Trophoblast cell (in vitro differentiated cells and primary cell): ENCODE measurements at regions not wholly inside any gene's neighbourhood (a gene's known extent, or its start where the extent isn't known, plus 50 kb on each side); places are given as distances from the start of the nearest gene placed in this dataset.

Source experiments
- DNase-seq, 2 donors: peaks; one replicate each; pipeline ENCODE4 v3.0.0-alpha.2; 2016
- H2AFZ ChIP-seq: 2 replicates; pipeline ENCODE4 v1.6.1; 2013; ENCODE audit warnings: low read length, moderate library complexity, mild to moderate bottlenecking; ENCODE audit not compliant: insufficient read depth, poor library complexity
- H2AK5ac ChIP-seq: 2 replicates; pipeline ENCODE4 v1.6.1; 2013; ENCODE audit warnings: mild to moderate bottlenecking, low read length
- H2BK120ac ChIP-seq: 2 replicates; pipeline ENCODE4 v1.6.1; 2013; ENCODE audit warnings: low read length, mild to moderate bottlenecking, moderate library complexity; ENCODE audit not compliant: insufficient read depth, poor library complexity
- H2BK12ac ChIP-seq: 2 replicates; pipeline ENCODE4 v1.6.1; 2013; ENCODE audit warnings: mild to moderate bottlenecking, low read length, moderate library complexity
- H2BK5ac ChIP-seq: 2 replicates; pipeline ENCODE4 v1.6.1; 2013; ENCODE audit warnings: low read length, low read depth, moderate library complexity, mild to moderate bottlenecking; ENCODE audit not compliant: poor library complexity
- H3K14ac ChIP-seq: 2 replicates; pipeline ENCODE4 v1.6.1; 2013; ENCODE audit warnings: mild to moderate bottlenecking, low read length
- H3K18ac ChIP-seq: 2 replicates; pipeline ENCODE4 v1.6.1; 2013; ENCODE audit warnings: mild to moderate bottlenecking, low read length
- H3K23ac ChIP-seq: 2 replicates; pipeline ENCODE4 v1.6.1; 2013; ENCODE audit warnings: low read length
- H3K27ac ChIP-seq: 2 replicates; pipeline ENCODE4 v1.5.1; 2013; ENCODE audit warnings: low read depth, mild to moderate bottlenecking, inconsistent platforms, low read length, moderate library complexity
- H3K27me3 ChIP-seq: 2 replicates; pipeline ENCODE4 v1.6.1; 2013; ENCODE audit warnings: inconsistent platforms, mild to moderate bottlenecking, low read length, moderate library complexity; ENCODE audit not compliant: insufficient read depth
- H3K36me3 ChIP-seq, 2 experiments: 1 replicate in 1 of 2; 2 replicates in 1 of 2; pipeline ENCODE4 v1.6.1; 2013; ENCODE audit warnings: low read length in 2 of 2, mild to moderate bottlenecking in 2 of 2, moderate library complexity in 1 of 2; ENCODE audit not compliant: insufficient read depth in 2 of 2, control insufficient read depth in 1 of 2
- H3K4ac ChIP-seq: 2 replicates; pipeline ENCODE4 v1.6.1; 2013; ENCODE audit warnings: low read depth, mild to moderate bottlenecking, low read length, moderate library complexity
- H3K4me1 ChIP-seq, 2 experiments: 1 replicate in 1 of 2; 2 replicates in 1 of 2; pipeline ENCODE4 v1.6.1; 2013; ENCODE audit warnings: low read length in 2 of 2, mild to moderate bottlenecking in 2 of 2, moderate library complexity in 1 of 2; ENCODE audit not compliant: insufficient read depth in 2 of 2, control insufficient read depth in 1 of 2
- H3K4me2 ChIP-seq: 2 replicates; pipeline ENCODE4 v1.6.1; 2013; ENCODE audit warnings: inconsistent platforms, mild to moderate bottlenecking, low read length, moderate library complexity
- H3K4me3 ChIP-seq: 2 replicates; pipeline ENCODE4 v1.5.1; 2013; ENCODE audit warnings: mild to moderate bottlenecking, low read depth, low read length, inconsistent platforms
- H3K79me1 ChIP-seq: one replicate; pipeline ENCODE4 v1.6.1; 2013; ENCODE audit warnings: low read length
- H3K79me2 ChIP-seq: 2 replicates; pipeline ENCODE4 v1.6.1; 2013; ENCODE audit warnings: low read length, mild to moderate bottlenecking; ENCODE audit not compliant: control insufficient read depth, insufficient read depth, poor library complexity
- H3K9ac ChIP-seq: 2 replicates; pipeline ENCODE4 v1.6.1; 2013; ENCODE audit warnings: mild to moderate bottlenecking, low read length
- H3K9me3 ChIP-seq: 2 replicates; pipeline ENCODE4 v1.6.1; 2013; ENCODE audit warnings: low read depth, mild to moderate bottlenecking, control low read depth, inconsistent platforms, low read length; ENCODE audit not compliant: insufficient read depth
- H4K12ac ChIP-seq: 2 replicates; pipeline ENCODE4 v1.6.1; 2013; ENCODE audit warnings: low read depth, mild to moderate bottlenecking, low read length, moderate library complexity
- H4K8ac ChIP-seq: 2 replicates; pipeline ENCODE4 v1.6.1; 2013; ENCODE audit warnings: low read depth, mild to moderate bottlenecking, low read length, moderate library complexity
- H4K91ac ChIP-seq: one replicate; pipeline ENCODE4 v1.6.1; 2013; ENCODE audit warnings: low read depth, mild to moderate bottlenecking, low read length, moderate library complexity
- WGBS: extraction: QIAGEN DNeasy Blood & Tissue Kit; methylation state at CpG from one replicate; pipeline ENCODE4 v1.1.7; 2013; ENCODE audit warnings: missing lambda C conversion rate; ENCODE audit not compliant: insufficient read length, insufficient coverage; ENCODE audit errors: extremely low coverage; 5-methylcytosine and 5-hydroxymethylcytosine counted together

GRCh38 chr11:103633068-103633788 is 403.2 kb upstream of the DDI1 start:
- no peak overlapping the region for H3K23ac ChIP-seq
- H3K27ac ChIP-seq: no peak overlapping the region
- DNase-seq: no peak
- no peaks in the 10 kb centered on the region for H3K79me2 ChIP-seq
- no peak overlapping the region for H2BK120ac ChIP-seq
- H2BK5ac ChIP-seq: no peak overlapping the region
- no peak overlapping the region for H3K14ac ChIP-seq
- no peak overlapping the region for H3K4ac ChIP-seq
- no peak overlapping the region for H2AK5ac ChIP-seq
- H4K8ac ChIP-seq: no peak overlapping the region
- H3K9ac ChIP-seq: no peak overlapping the region
- H3K4me3 ChIP-seq: no peak overlapping the region
- no peak overlapping the region for H2BK12ac ChIP-seq
- H2AFZ ChIP-seq: no peak overlapping the region
- no CpG with 5 or more reads among the region's 1 CpG for WGBS
- H4K12ac ChIP-seq: no peak overlapping the region
- no peaks in the 10 kb centered on the region for H3K27me3 ChIP-seq
- no peak overlapping the region for H3K18ac ChIP-seq
- H3K4me1 ChIP-seq: peaks cover 2% of the 10 kb centered on the region in 2 experiments
- H3K36me3 ChIP-seq: no peaks in the 10 kb centered on the region
- H3K9me3 ChIP-seq: no peaks in the 10 kb centered on the region
- no peak overlapping the region for H3K4me2 ChIP-seq
- peaks cover 2% of the 10 kb centered on the region for H3K79me1 ChIP-seq
- no peak overlapping the region for H4K91ac ChIP-seq

- H2BK5ac ChIP-seq: no peak overlapping the region
- no peak overlapping the region for H3K14ac ChIP-seq
- H4K8ac ChIP-seq: no peak overlapping the region
- no peak overlapping the region for H3K9ac ChIP-seq
- no peaks in the 10 kb centered on the region for H3K27me3 ChIP-seq
- H3K4me1 ChIP-seq: no peaks in the 10 kb centered on the region
- no CpG with 5 or more reads among the region's 3 CpGs for WGBS
- H3K27ac ChIP-seq: no peak overlapping the region
- no peak overlapping the region for H3K23ac ChIP-seq
- H3K36me3 ChIP-seq: no peaks in the 10 kb centered on the region
- H3K4me3 ChIP-seq: no peak overlapping the region
- no peak overlapping the region for H4K91ac ChIP-seq
- H2AFZ ChIP-seq: no peak overlapping the region
- no peak overlapping the region for H2AK5ac ChIP-seq
- no peak overlapping the region for H3K4ac ChIP-seq
- H3K79me2 ChIP-seq: no peaks in the 10 kb centered on the region
- no peak overlapping the region for H2BK120ac ChIP-seq
- no peak overlapping the region for H4K12ac ChIP-seq
- no peak overlapping the region for H2BK12ac ChIP-seq
- H3K9me3 ChIP-seq: no peaks in the 10 kb centered on the region
- no peaks in the 10 kb centered on the region for H3K79me1 ChIP-seq
- DNase-seq: no peak
- no peak overlapping the region for H3K4me2 ChIP-seq
- H3K18ac ChIP-seq: no peak overlapping the region
Measured at GRCh38 chr11:103633819-103634590, 402.4 kb upstream of the DDI1 start.

GRCh38 chr11:103636232-103636631 is 400.2 kb upstream of the DDI1 start:
- Histone ChIP-seq H3K4me3 (no peak overlapping the region), H3K36me3 (no peaks in the 10 kb centered on the region), H3K27me3 (no peaks in the 10 kb centered on the region), H3K23ac (no peak overlapping the region), H3K14ac (no peak overlapping the region), H2AFZ (no peak overlapping the region), H3K27ac (no peak overlapping the region), H2BK12ac (no peak overlapping the region), H3K79me1 (no peaks in the 10 kb centered on the region), H4K12ac (no peak overlapping the region), H3K18ac (no peak overlapping the region), H3K9ac (no peak overlapping the region), H4K8ac (no peak overlapping the region), H3K4ac (no peak overlapping the region), H2AK5ac (no peak overlapping the region), H2BK5ac (no peak overlapping the region), H2BK120ac (no peak overlapping the region), H3K4me1 (no peaks in the 10 kb centered on the region), H3K9me3 (no peaks in the 10 kb centered on the region), H3K4me2 (no peak overlapping the region), H4K91ac (no peak overlapping the region), H3K79me2 (no peaks in the 10 kb centered on the region)
- no CpG with 5 or more reads among the region's 6 CpGs for WGBS
- no peak for DNase-seq

GRCh38 chr11:103637295-103637694 is 399.1 kb upstream of the DDI1 start:
- Histone ChIP-seq H2BK120ac (no peak overlapping the region), H3K23ac (no peak overlapping the region), H3K36me3 (no peaks in the 10 kb centered on the region), H3K4me3 (no peak overlapping the region), H4K12ac (no peak overlapping the region), H2BK5ac (no peak overlapping the region), H2AK5ac (no peak overlapping the region), H3K27ac (no peak overlapping the region), H4K91ac (no peak overlapping the region), H3K9me3 (no peaks in the 10 kb centered on the region), H3K4me1 (no peaks in the 10 kb centered on the region), H3K4ac (no peak overlapping the region), H2AFZ (no peak overlapping the region), H2BK12ac (no peak overlapping the region), H3K79me2 (no peaks in the 10 kb centered on the region), H3K9ac (no peak overlapping the region), H3K4me2 (no peak overlapping the region), H3K27me3 (no peaks in the 10 kb centered on the region), H3K18ac (no peak overlapping the region), H4K8ac (no peak overlapping the region), H3K14ac (no peak overlapping the region), H3K79me1 (no peaks in the 10 kb centered on the region)
- DNase-seq: no peak
- WGBS: no CpG with 5 or more reads among the region's 2 CpGs
